Mesodermal cell (in vitro differentiated cells): ENCODE measurements at regions not wholly inside any gene's neighbourhood (a gene's known extent, or its start where the extent isn't known, plus 50 kb on each side); places are given as distances from the start of the nearest gene placed in this dataset.
"Not testable (repeated sequence)": the region's sequence is repeated elsewhere in the genome, so short reads cannot be mapped to it uniquely, and the experiment has no call there.

Experiments used
- H3K27ac ChIP-seq: 2 replicates; pipeline ENCODE4 v1.7.0; 2013; ENCODE audit warnings: mild to moderate bottlenecking, low read depth, low read length, moderate library complexity; ENCODE audit not compliant: severe bottlenecking
- H3K36me3 ChIP-seq: 2 replicates; pipeline ENCODE4 v1.7.1; 2013; ENCODE audit warnings: mild to moderate bottlenecking, low read length, moderate library complexity; ENCODE audit not compliant: control insufficient read depth, insufficient read depth
- H3K4me1 ChIP-seq: one replicate; pipeline ENCODE4 v1.7.1; 2013; ENCODE audit warnings: mild to moderate bottlenecking, low read length; ENCODE audit not compliant: insufficient read depth, control insufficient read depth, poor library complexity, severe bottlenecking
- H3K4me3 ChIP-seq: 2 replicates; pipeline ENCODE4 v1.7.0; 2013; ENCODE audit warnings: low read length, control low read depth, mild to moderate bottlenecking; ENCODE audit not compliant: insufficient read depth, poor library complexity, severe bottlenecking; ENCODE audit errors: extremely low read depth
- H3K9me3 ChIP-seq: 2 replicates; pipeline ENCODE4 v1.7.1; 2013; ENCODE audit warnings: mild to moderate bottlenecking, low read length, moderate library complexity; ENCODE audit not compliant: control insufficient read depth
- WGBS, 2 experiments: methylation state at CpG; one replicate each; pipeline ENCODE4 v1.1.5; 2013; ENCODE audit warnings: missing lambda C conversion rate in 2 of 2; ENCODE audit not compliant: insufficient coverage in 2 of 2; 5-methylcytosine and 5-hydroxymethylcytosine counted together

DNA sequence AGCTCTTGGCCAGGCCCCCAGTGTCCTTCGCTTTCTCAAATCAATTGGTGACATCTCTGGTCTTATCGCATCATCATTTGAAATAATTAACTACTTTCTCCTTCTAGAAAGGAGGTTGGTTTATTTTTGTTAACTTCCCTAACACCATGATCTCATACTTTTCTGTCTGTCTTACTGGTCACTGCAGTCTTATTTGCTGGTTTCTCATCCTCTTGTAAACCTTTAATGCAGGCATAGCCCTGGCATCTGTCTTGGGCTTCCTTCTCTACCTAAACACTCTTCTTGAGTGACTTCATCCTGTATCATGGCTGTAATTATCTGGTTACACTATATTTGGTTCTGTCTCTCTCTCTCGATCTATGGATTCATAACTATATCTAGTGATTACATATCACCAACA lies 152.8 kb downstream of the CYSLTR2 start:
- Histone ChIP-seq H3K4me3 (no peak overlapping the region), H3K36me3 (no peaks in the 10 kb centered on the region)
- WGBS, 2 experiments: 100% methylated on average over 1 to 2 of the region's 3 CpGs

DNA sequence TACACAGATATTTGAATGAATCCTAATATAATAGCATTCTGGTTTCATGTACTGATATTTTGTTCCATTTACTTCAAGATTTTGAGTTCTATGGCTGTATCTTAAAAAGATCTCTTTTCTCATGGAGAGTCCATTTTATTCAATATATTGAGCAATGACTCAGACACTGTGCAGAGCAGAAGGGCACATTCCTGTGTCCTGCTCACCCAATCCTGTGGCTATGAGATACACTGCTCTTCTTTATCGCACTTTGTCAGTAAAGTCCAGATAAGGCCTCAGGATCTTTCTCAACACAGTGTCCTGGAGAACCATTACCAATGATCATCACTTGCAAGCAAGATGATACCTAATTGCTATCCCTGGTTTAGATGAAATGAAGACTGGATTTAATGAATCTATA lies 155.0 kb downstream of the CYSLTR2 start:
- H3K27ac ChIP-seq: no peak overlapping the region
- H3K4me1 ChIP-seq: no peaks in the 10 kb centered on the region
- H3K36me3 ChIP-seq: no peaks in the 10 kb centered on the region
- no peak overlapping the region for H3K4me3 ChIP-seq
- WGBS, 2 experiments: 100% methylated on average over 1 of the region's 1 CpG
- no peaks in the 10 kb centered on the region for H3K9me3 ChIP-seq

More for the DNA sequence above, 152.8 kb downstream of the CYSLTR2 start:
- no peak overlapping the region for H3K27ac ChIP-seq
- no peaks in the 10 kb centered on the region for H3K4me1 ChIP-seq
- H3K9me3 ChIP-seq: no peaks in the 10 kb centered on the region

DNA sequence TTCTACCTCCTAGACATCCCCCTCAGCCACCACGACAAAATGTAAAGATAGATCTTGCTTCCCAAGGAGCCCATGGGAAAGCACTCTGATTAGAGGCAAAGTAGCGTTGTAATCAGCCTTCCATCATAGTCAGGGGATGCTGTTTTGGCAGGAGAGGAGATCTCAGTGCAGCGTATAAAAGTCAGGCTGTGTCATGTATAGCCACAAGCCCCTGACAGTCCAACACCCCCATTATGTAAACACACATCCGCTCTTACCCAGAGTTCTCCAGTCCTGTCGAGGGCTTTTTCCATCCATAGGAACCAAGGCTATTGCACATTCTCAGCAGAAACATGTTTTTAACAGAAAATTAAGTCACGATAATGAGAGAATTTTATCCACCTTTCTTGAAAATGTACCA lies 156.3 kb downstream of the CYSLTR2 start:
- Histone ChIP-seq H3K9me3 (no peaks in the 10 kb centered on the region), H3K4me1 (no peaks in the 10 kb centered on the region), H3K27ac (no peak overlapping the region), H3K36me3 (no peaks in the 10 kb centered on the region), H3K4me3 (no peak overlapping the region)
- WGBS, 2 experiments: 86 to 93% methylated on average over 4 of the region's 6 CpGs

DNA sequence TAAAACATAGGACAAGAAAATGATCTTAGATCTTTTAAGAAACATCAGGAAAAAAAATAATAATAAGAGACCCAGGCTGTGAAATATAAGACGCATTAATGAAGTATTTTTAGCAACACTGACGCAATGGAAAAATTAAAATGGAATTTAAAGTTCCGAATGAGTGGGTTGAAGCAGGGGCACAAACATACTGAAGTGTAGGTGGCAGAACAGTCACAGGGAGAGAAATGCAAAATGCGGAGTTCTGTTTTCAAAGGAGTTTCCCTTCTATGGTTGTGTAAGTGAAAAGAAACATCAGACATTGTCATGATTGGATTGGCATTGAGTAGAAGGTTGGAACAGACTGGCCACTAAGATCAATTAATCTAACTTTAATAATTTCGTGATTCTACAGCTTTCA lies 159.8 kb downstream of the CYSLTR2 start:
- Histone ChIP-seq H3K9me3 (no peaks in the 10 kb centered on the region), H3K4me3 (no peak overlapping the region), H3K27ac (no peak overlapping the region), H3K4me1 (peaks cover 4% of the 10 kb centered on the region), H3K36me3 (no peaks in the 10 kb centered on the region)
- 88 to 95% methylated on average over 4 to 5 of the region's 5 CpGs for WGBS, 2 experiments

DNA sequence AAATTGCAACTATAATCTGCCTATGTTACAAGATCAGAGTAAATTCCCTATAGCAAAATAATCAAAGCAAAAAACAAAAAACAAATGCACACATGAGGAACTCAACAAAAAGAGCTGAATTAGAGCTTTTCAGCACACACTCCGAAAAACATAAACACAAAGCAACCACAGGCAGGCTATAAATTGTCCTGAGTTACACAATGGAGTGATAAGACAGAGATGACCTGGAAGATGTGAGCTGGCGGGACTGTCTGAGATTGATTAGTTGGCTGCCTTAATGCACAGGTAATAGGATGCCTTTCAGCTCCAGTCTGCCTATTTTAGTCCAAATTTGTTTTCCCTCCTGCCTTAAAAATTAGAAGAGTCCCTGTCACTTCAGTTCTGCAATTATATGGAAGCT lies 159.0 kb upstream of the FNDC3A start:
- Histone ChIP-seq H3K4me3 (no peak overlapping the region), H3K36me3 (no peaks in the 10 kb centered on the region), H3K9me3 (no peaks in the 10 kb centered on the region), H3K27ac (no peak overlapping the region), H3K4me1 (peaks cover 10% of the 10 kb centered on the region)
- WGBS, 2 experiments: 100% methylated on average over 1 of the region's 2 CpGs; no CpG with 5 or more reads in 1 of the 2 experiments

DNA sequence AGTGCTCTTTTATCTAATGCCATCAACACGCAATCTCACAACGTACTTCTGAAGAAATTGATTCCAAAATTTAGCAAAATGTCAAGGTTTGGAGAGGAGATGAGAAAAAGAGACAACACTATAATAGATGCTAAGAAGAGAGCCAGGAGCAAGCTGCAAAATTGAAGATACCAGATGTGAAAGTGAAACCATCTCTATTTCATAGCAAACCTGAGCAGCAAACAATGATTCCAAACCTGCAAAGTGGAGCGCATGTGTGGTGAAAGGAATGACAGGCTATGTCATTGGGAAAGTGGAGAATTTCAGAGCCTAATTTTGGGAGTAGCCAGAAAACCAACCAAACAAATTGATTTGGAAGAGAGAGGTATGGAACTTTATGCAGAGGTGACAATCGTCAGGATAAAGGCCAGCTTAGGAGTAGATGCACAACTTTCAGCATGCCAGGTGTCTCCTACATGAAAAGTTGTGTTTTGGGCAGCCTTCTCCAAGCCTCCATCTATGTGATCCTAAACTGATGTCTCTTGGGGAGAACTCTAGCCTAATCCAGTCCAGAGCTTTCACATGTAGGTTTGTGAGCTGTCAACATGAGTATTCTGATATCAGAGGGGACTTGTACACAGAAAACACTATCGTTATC lies 158.4 kb upstream of the FNDC3A start:
- Histone ChIP-seq H3K36me3 (no peaks in the 10 kb centered on the region), H3K9me3 (no peaks in the 10 kb centered on the region), H3K4me3 (no peak overlapping the region), H3K4me1 (peaks cover 10% of the 10 kb centered on the region), H3K27ac (no peak overlapping the region)
- 67 to 75% methylated on average over 2 of the region's 5 CpGs for WGBS, 2 experiments

- Histone ChIP-seq H3K4me3 (no peak overlapping the region), H3K36me3 (no peaks in the 10 kb centered on the region), H3K9me3 (no peaks in the 10 kb centered on the region), H3K4me1 (peaks cover 10% of the 10 kb centered on the region), H3K27ac (no peak overlapping the region)
- WGBS, 2 experiments: 73 to 100% methylated on average over 1 to 2 of the region's 3 CpGs
Measured at GRCh38 chr13:48818495-48819356, 157.0 kb upstream of the FNDC3A start.

DNA sequence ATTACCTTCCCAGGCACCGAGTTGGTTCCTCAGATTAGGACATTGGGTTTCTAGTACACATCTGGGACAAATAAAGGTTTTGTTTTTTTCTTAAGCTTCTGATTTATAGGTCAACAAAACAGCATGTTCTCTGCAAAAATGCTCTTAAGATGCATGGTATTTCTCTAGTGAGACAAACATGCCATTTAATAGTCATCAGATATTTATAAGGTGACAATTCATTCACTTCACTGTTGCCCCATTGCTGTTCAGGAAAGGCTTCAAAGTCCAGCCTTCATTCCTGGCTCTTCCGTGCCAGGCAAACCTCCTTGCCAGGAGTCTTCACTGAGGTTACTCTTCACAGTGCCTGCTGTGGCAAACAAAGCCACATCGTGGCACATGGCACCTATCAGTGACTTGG lies 156.3 kb upstream of the FNDC3A start:
- no peak overlapping the region for H3K4me3 ChIP-seq
- WGBS, 2 experiments: 71 to 94% methylated on average over 1 to 3 of the region's 3 CpGs
- H3K9me3 ChIP-seq: no peaks in the 10 kb centered on the region
- no peak overlapping the region for H3K27ac ChIP-seq
- no peaks in the 10 kb centered on the region for H3K36me3 ChIP-seq
- peaks cover 10% of the 10 kb centered on the region for H3K4me1 ChIP-seq

GRCh38 chr13:48819899-48820298 lies 155.8 kb upstream of the FNDC3A start:
- H3K9me3 ChIP-seq: no peaks in the 10 kb centered on the region
- H3K27ac ChIP-seq: no peak overlapping the region
- H3K4me3 ChIP-seq: no peak overlapping the region
- H3K4me1 ChIP-seq: peaks cover 10% of the 10 kb centered on the region
- 80 to 100% methylated on average over 1 to 2 of the region's 4 CpGs for WGBS, 2 experiments
- H3K36me3 ChIP-seq: no peaks in the 10 kb centered on the region

DNA sequence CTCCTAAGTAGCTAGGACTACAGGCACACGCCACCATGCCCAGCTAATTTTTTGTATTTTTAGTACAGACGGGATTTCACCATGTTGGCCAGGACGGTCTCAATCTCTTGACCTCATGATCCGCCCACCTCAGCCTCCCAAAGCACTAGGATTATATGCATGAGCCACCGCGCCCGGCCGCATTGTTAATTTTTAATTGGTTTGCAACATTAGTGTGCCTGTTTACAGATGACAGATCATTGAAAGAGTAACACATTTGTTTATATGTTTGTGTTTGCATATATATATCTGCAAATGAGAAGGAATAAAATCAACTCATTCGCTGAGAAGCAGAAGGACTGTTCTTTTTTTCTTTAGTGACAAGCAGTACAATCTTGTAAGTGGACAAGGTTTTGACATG lies 152.2 kb upstream of the FNDC3A start:
- H3K4me3 ChIP-seq, H3K36me3 ChIP-seq, H3K4me1 ChIP-seq, H3K27ac ChIP-seq: not testable (repeated sequence)
- peaks cover 16% of the 10 kb centered on the region for H3K9me3 ChIP-seq
- 91 to 92% methylated on average over 5 of the region's 9 CpGs for WGBS, 2 experiments

- no peak overlapping the region for H3K4me3 ChIP-seq
- H3K27ac ChIP-seq: no peak overlapping the region
- WGBS, 2 experiments: 80 to 90% methylated on average over 2 of the region's 2 CpGs
- H3K36me3 ChIP-seq: no peaks in the 10 kb centered on the region
- H3K4me1 ChIP-seq: peaks cover 9% of the 10 kb centered on the region
- peaks cover 16% of the 10 kb centered on the region for H3K9me3 ChIP-seq
Measured at GRCh38 chr13:48826039-48826438, 149.7 kb upstream of the FNDC3A start.
